ENCODE measurements at regions not wholly inside any gene's neighbourhood (a gene's known extent, or its start where the extent isn't known, plus 50 kb on each side); places are given as distances from the start of the nearest gene placed in this dataset.

GRCh38 chr5:68521776-68522175 lies 306.2 kb downstream of the PIK3R1 start:
- H3K4me3 ChIP-seq (ENCODE audit: low read depth, low read length): no peak overlapping the region
- TF ChIP-seq CTCF (IDR thresholded peaks at IDR 0.05; ENCODE audit: control insufficient read depth, extremely low read depth, insufficient read depth): no peak
- no peak for DNase-seq (ENCODE audit: low read depth)

- DNase-seq (ENCODE audit: low read depth): no peak
- H3K4me3 ChIP-seq (ENCODE audit: low read depth, low read length): no peak overlapping the region
- TF ChIP-seq CTCF (IDR thresholded peaks at IDR 0.05; ENCODE audit: control insufficient read depth, extremely low read depth, insufficient read depth): no peak
Measured at GRCh38 chr5:68522863-68523262, 307.3 kb downstream of the PIK3R1 start.

- TF ChIP-seq CTCF (IDR thresholded peaks at IDR 0.05; ENCODE audit: control insufficient read depth, extremely low read depth, insufficient read depth): no peak
- DNase-seq (ENCODE audit: low read depth): no peak
- no peak overlapping the region for H3K4me3 ChIP-seq (ENCODE audit: low read depth, low read length)
Measured at GRCh38 chr5:68528821-68529273, 313.3 kb downstream of the PIK3R1 start.

GRCh38 chr5:68529581-68529980 lies 314.0 kb downstream of the PIK3R1 start:
- no peak for DNase-seq (ENCODE audit: low read depth)
- no peak for TF ChIP-seq CTCF (IDR thresholded peaks at IDR 0.05; ENCODE audit: control insufficient read depth, extremely low read depth, insufficient read depth)
- no peak overlapping the region for H3K4me3 ChIP-seq (ENCODE audit: low read depth, low read length)

- no peak for DNase-seq (ENCODE audit: low read depth)
- no peak for TF ChIP-seq CTCF (IDR thresholded peaks at IDR 0.05; ENCODE audit: control insufficient read depth, extremely low read depth, insufficient read depth)
- H3K4me3 ChIP-seq (ENCODE audit: low read depth, low read length): no peak overlapping the region
Measured at GRCh38 chr5:68531970-68532369, 316.4 kb downstream of the PIK3R1 start.

- no peak for DNase-seq (ENCODE audit: low read depth)
- TF ChIP-seq CTCF (IDR thresholded peaks at IDR 0.05; ENCODE audit: control insufficient read depth, extremely low read depth, insufficient read depth): no peak
- H3K4me3 ChIP-seq (ENCODE audit: low read depth, low read length): no peak overlapping the region
Measured at GRCh38 chr5:68533051-68533450, 317.5 kb downstream of the PIK3R1 start.

GRCh38 chr5:68533571-68534084 lies 318.1 kb downstream of the PIK3R1 start:
- H3K4me3 ChIP-seq (ENCODE audit: low read depth, low read length): no peak overlapping the region
- no peak for TF ChIP-seq CTCF (IDR thresholded peaks at IDR 0.05; ENCODE audit: control insufficient read depth, extremely low read depth, insufficient read depth)
- DNase-seq (ENCODE audit: low read depth): no peak
